WTC11 (cell line): ENCODE measurements at regions not wholly inside any gene's neighbourhood (a gene's known extent, or its start where the extent isn't known, plus 50 kb on each side); places are given as distances from the start of the nearest gene placed in this dataset.

Experiments
- ATF6 ChIP-seq: sonication (generic); formaldehyde crosslinking; IDR thresholded peaks from 2 replicates; pipeline ENCODE4 v1.8.1; 2023; ENCODE audit warnings: mild to moderate bottlenecking, missing genetic modification reagents
- FOXJ3 ChIP-seq: sonication (generic); formaldehyde crosslinking; IDR thresholded peaks from 2 replicates; pipeline ENCODE4 v1.9.0; 2021; ENCODE audit warnings: missing genetic modification reagents, mild to moderate bottlenecking, borderline replicate concordance
- SP1 ChIP-seq: sonication (generic); formaldehyde crosslinking; conservative IDR thresholded peaks from 2 replicates; pipeline ENCODE4 v1.8.1; 2022; ENCODE audit warnings: missing genetic modification reagents
- ZNF121 ChIP-seq: sonication (generic); formaldehyde crosslinking; IDR thresholded peaks from 2 replicates; pipeline ENCODE4 v1.8.0; 2023; ENCODE audit warnings: missing genetic modification reagents
- TF ChIP-seq, protein P1 (sequence below): sonication (generic); formaldehyde crosslinking; IDR thresholded peaks from 2 replicates; pipeline ENCODE4 v1.8.1; 2023; ENCODE audit warnings: mild to moderate bottlenecking, missing genetic modification reagents, moderate library complexity
- TF ChIP-seq, protein P2 (sequence below): fragments of 200-600 bp; IDR thresholded peaks from 2 replicates; pipeline ENCODE4 v1.8.0; 2022; ENCODE audit warnings: antibody characterized with exemption

DNA sequence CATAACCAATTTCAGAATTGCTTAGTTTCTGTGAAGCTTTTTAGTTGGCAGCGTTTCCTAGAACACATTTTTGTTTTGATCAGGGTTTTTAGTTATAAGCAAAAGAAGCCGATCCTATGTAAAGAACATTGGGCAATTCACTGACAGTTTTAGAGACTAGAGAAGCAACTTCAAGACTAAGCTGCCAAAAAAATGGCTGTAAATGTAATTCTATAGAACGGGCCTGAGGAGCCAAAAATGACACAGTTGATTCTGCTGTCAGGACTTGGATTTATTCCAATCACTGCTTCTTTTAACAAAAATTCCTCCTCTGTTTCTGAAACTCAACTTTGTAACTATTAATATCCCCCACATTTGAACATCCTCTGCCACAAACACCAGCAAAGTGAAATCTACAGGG lies 236.0 kb upstream of the EYS start:
- TF ChIP-seq, protein P1, sequence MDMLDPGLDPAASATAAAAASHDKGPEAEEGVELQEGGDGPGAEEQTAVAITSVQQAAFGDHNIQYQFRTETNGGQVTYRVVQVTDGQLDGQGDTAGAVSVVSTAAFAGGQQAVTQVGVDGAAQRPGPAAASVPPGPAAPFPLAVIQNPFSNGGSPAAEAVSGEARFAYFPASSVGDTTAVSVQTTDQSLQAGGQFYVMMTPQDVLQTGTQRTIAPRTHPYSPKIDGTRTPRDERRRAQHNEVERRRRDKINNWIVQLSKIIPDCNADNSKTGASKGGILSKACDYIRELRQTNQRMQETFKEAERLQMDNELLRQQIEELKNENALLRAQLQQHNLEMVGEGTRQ, result no peak
- TF ChIP-seq, protein P2, sequence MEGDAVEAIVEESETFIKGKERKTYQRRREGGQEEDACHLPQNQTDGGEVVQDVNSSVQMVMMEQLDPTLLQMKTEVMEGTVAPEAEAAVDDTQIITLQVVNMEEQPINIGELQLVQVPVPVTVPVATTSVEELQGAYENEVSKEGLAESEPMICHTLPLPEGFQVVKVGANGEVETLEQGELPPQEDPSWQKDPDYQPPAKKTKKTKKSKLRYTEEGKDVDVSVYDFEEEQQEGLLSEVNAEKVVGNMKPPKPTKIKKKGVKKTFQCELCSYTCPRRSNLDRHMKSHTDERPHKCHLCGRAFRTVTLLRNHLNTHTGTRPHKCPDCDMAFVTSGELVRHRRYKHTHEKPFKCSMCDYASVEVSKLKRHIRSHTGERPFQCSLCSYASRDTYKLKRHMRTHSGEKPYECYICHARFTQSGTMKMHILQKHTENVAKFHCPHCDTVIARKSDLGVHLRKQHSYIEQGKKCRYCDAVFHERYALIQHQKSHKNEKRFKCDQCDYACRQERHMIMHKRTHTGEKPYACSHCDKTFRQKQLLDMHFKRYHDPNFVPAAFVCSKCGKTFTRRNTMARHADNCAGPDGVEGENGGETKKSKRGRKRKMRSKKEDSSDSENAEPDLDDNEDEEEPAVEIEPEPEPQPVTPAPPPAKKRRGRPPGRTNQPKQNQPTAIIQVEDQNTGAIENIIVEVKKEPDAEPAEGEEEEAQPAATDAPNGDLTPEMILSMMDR, result no peak
- no peak for TF ChIP-seq FOXJ3 (CRISPR knock-in tag)
- no peak for TF ChIP-seq ZNF121 (CRISPR knock-in tag)
- TF ChIP-seq ATF6, result no peak
- no peak for TF ChIP-seq SP1 (CRISPR knock-in tag)
